ENCODE measurements at regions not wholly inside any gene's neighbourhood (a gene's known extent, or its start where the extent isn't known, plus 50 kb on each side); places are given as distances from the start of the nearest gene placed in this dataset.

DNA sequence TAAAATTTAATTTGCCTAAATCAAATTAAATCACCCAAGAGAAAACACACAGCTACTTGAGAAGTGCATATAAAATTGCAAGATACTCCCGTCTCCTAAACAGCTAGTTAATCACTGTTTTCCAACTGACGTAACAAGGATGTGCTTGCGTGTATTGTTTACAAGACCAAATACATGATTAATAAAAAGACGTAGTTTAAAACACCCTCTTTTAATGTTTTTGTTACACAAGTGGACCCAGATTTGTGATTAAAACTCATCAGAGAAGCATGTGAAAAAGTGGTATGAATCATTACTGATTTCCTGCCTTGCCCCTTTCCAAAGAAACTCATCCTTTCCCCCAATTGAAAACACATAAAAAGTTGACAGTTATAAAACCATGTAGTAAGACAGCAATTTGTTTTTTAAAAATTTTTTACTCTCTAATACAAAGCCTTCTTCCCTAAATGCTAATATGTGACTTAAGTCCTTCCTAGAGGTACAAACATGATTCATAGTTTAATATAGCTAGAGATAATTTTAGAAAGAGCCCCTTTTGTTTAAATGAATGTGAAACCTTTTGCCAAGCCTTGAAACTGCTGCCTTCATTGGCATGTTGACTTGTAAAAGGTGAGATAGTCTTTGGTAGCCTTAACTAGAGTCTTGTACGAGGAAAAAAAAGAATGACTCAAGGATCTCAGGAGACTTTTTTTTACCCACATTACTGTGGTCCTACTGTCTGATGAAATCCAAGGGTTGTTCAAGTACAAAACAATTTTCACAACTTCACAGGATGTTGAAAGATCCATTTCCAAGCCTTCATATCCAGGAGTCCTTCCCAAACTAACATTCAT, 61.4 kb upstream of the FST start:
- Histone ChIP-seq H3K27me3 (no peaks in the 10 kb centered on the region), H3K4me1 (peaks cover 0 to 6% (median 0%) of the 10 kb centered on the region in 12 donors), H3K9me3 (no peaks in the 10 kb centered on the region), H3K4me3 (no peak overlapping the region), H3K27ac (peak overlapping the region in 1 of 12 donors; percentile 38), H3K36me3 (no peaks in the 10 kb centered on the region)
- intact Hi-C loops (cut with DNase I), result no loop called here
- WGBS, 4 donors, result 79 to 86% (median 84%) methylated on average over 5 of the region's 5 CpGs
- DNase-seq (no peak), ATAC-seq (peak in 1 of 4 donors; percentile 24)
- TF ChIP-seq, protein P1, sequence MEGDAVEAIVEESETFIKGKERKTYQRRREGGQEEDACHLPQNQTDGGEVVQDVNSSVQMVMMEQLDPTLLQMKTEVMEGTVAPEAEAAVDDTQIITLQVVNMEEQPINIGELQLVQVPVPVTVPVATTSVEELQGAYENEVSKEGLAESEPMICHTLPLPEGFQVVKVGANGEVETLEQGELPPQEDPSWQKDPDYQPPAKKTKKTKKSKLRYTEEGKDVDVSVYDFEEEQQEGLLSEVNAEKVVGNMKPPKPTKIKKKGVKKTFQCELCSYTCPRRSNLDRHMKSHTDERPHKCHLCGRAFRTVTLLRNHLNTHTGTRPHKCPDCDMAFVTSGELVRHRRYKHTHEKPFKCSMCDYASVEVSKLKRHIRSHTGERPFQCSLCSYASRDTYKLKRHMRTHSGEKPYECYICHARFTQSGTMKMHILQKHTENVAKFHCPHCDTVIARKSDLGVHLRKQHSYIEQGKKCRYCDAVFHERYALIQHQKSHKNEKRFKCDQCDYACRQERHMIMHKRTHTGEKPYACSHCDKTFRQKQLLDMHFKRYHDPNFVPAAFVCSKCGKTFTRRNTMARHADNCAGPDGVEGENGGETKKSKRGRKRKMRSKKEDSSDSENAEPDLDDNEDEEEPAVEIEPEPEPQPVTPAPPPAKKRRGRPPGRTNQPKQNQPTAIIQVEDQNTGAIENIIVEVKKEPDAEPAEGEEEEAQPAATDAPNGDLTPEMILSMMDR (IDR thresholded peaks at IDR 0.05), result no peak
- no peak for TF ChIP-seq POLR2A (IDR thresholded peaks at IDR 0.05)

DNA sequence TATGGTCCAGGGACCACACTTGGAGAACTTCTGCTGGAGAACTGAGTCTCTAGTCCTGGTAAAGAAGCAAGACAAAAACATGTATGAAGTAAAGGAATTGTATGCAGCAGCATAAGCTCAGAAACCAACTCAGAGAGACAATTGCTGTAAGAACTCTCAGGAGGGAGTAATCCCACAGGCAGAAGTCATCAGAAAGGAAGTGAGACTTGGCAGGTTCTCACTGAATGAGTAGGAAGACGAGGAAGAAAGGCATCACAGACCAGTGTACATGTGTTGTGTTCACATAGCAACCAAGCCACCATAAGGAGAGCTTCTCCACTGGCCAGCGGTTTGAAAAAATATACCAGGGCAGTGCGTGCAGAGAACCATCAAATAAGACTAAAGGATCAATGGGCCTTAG, 57.9 kb upstream of the FST start:
- Histone ChIP-seq H3K9me3 (no peaks in the 10 kb centered on the region), H3K27ac (no peak overlapping the region), H3K4me3 (no peak overlapping the region), H3K4me1 (peaks cover 0 to 17% (median 0%) of the 10 kb centered on the region in 12 donors), H3K36me3 (no peaks in the 10 kb centered on the region), H3K27me3 (no peaks in the 10 kb centered on the region)
- ATAC-seq (no peak), DNase-seq (no peak)
- intact Hi-C loops (cut with DNase I), result loop anchor here in 3 of 10 donors (10.0 kb wide), 2 partner anchors 158 to 248 kb away; no protein-coding TSS in a partner anchor
- TF ChIP-seq, protein P1 (IDR thresholded peaks at IDR 0.05), result no peak
- TF ChIP-seq POLR2A (IDR thresholded peaks at IDR 0.05), result no peak
- 57 to 68% (median 62%) methylated on average over 3 of the region's 3 CpGs for WGBS, 4 donors

DNA sequence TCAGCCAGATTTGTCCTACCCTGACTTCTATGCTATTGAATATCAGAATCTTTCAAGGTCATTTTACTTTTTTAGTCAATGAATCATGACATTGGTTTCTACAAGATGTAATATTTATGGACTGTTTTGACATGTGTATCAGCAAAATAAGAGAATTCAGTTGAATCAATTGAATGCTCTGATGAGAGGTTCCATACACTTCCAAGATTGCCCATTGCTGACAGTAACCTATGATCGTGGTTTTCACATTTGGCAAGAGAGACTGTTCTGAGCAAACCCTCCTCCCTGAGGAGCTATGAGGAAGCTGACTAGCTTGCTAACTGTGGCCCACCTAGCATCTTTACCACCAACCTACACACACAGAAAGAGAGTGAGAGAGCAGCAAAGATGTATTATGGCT, 56.7 kb upstream of the FST start:
- Histone ChIP-seq H3K9me3 (no peaks in the 10 kb centered on the region), H3K4me1 (peaks cover 0 to 17% (median 0%) of the 10 kb centered on the region in 12 donors), H3K36me3 (no peaks in the 10 kb centered on the region), H3K27me3 (no peaks in the 10 kb centered on the region), H3K27ac (no peak overlapping the region), H3K4me3 (no peak overlapping the region)
- WGBS, 4 donors, result 20 to 76% (median 65%) methylated on average over 1 of the region's 1 CpG
- DNase-seq, result no peak
- no peak for ATAC-seq
- intact Hi-C loops (cut with DNase I), result loop anchor here in 3 of 10 donors (10.0 kb wide), 2 partner anchors 159 to 249 kb away; no protein-coding TSS in a partner anchor
- TF ChIP-seq, protein P1 (IDR thresholded peaks at IDR 0.05), result no peak
- no peak for TF ChIP-seq POLR2A (IDR thresholded peaks at IDR 0.05)

All from heart left ventricle (tissue), 16 donors.